Tibial artery (tissue), 4 donors: ENCODE measurements at regions not wholly inside any gene's neighbourhood (a gene's known extent, or its start where the extent isn't known, plus 50 kb on each side); places are given as distances from the start of the nearest gene placed in this dataset.
A peak's percentile ranks its signal among the peaks of the same experiment; 100 is the strongest.

Experiments
- DNase-seq, 2 donors: peaks; one replicate each; pipeline ENCODE4 v3.0.0-alpha.2; 2019
- H3K27ac ChIP-seq, 2 donors: fragments of 200-600 bp; sonication (generic) in 1 of 2; 1 replicate in 1 of 2; 2 replicates in 1 of 2; pipeline ENCODE4 v1.5.1; 2018 to 2019; ENCODE audit warnings: mild to moderate bottlenecking in 1 of 2
- H3K27me3 ChIP-seq, 2 donors: fragments of 200-600 bp; sonication (generic) in 1 of 2; one replicate each; pipeline versions ENCODE4 v1.5.1 to v1.6.0; 2016 to 2019
- H3K36me3 ChIP-seq, 3 donors: fragments of 200-600 bp; sonication (generic) in 2 of 3; one replicate each; pipeline ENCODE4 v1.5.1; 2016 to 2019; ENCODE audit warnings: mild to moderate bottlenecking in 2 of 3
- H3K4me1 ChIP-seq, 4 donors: fragments of 200-600 bp; sonication (generic) in 2 of 4; 1 replicate in 3 of 4; 2 replicates in 1 of 4; pipeline ENCODE4 v1.5.1; 2016 to 2019
- H3K4me3 ChIP-seq, 2 donors: fragments of 200-600 bp; sonication (generic) in 1 of 2; 1 replicate in 1 of 2; 2 replicates in 1 of 2; pipeline ENCODE4 v1.5.1; 2018 to 2019; ENCODE audit warnings: mild to moderate bottlenecking in 2 of 2
- H3K9me3 ChIP-seq, 3 donors: fragments of 200-600 bp; sonication (generic) in 1 of 3; one replicate each; pipeline ENCODE4 v1.5.1; 2016 to 2019
- intact Hi-C: fragments of 100-400 bp; cut with DNase I; formaldehyde crosslinking; loops from one replicate; pipeline ENCODE4 v1.15.0; 2023; ENCODE audit warnings: low total_unique reads
- TF ChIP-seq, protein P1 (sequence below), 2 experiments: fragments of 200-600 bp in 1 of 2; fragments of 450-650 bp in 1 of 2; IDR thresholded peaks; one replicate each; pipeline ENCODE4 v1.5.1; 2017 to 2019; ENCODE audit warnings: antibody characterized with exemption in 2 of 2, mild to moderate bottlenecking in 1 of 2, moderate library complexity in 1 of 2

GRCh38 chr9:96158909-96159575 lies 142.9 kb downstream of the HSD17B3 start:
- Histone ChIP-seq H3K4me3 (no peak overlapping the region), H3K4me1 (peaks cover 0 to 37% (median 5%) of the 10 kb centered on the region in 4 donors), H3K9me3 (peaks cover 0 to 8% (median 0%) of the 10 kb centered on the region in 3 donors), H3K27me3 (no peaks in the 10 kb centered on the region), H3K36me3 (no peaks in the 10 kb centered on the region), H3K27ac (no peak overlapping the region)
- intact Hi-C loops, result no loop called here
- TF ChIP-seq, protein P1, sequence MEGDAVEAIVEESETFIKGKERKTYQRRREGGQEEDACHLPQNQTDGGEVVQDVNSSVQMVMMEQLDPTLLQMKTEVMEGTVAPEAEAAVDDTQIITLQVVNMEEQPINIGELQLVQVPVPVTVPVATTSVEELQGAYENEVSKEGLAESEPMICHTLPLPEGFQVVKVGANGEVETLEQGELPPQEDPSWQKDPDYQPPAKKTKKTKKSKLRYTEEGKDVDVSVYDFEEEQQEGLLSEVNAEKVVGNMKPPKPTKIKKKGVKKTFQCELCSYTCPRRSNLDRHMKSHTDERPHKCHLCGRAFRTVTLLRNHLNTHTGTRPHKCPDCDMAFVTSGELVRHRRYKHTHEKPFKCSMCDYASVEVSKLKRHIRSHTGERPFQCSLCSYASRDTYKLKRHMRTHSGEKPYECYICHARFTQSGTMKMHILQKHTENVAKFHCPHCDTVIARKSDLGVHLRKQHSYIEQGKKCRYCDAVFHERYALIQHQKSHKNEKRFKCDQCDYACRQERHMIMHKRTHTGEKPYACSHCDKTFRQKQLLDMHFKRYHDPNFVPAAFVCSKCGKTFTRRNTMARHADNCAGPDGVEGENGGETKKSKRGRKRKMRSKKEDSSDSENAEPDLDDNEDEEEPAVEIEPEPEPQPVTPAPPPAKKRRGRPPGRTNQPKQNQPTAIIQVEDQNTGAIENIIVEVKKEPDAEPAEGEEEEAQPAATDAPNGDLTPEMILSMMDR (IDR thresholded peaks at IDR 0.05), result no peak
- no peak for DNase-seq

DNA sequence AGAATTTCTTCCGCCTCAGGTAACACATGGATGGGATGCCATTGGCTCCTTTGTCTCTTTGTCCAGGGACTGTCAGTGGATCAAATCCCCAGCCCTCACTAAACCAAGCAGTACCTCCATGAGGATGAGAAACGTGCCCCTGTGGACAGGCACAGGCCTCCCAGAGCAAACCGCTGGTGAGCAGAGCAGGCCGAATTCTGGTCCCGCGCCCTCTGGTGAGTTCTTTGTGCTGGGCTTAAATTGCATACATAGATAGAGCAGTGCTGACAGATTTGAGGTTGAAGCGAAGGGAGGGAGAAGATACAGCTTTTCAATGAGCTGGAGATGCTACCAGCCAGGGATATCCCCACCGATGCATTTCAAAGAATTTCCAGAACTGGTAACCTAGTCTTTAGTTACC lies 143.8 kb downstream of the HSD17B3 start:
- Histone ChIP-seq H3K27ac (no peak overlapping the region), H3K36me3 (no peaks in the 10 kb centered on the region), H3K9me3 (peaks cover 0 to 8% (median 0%) of the 10 kb centered on the region in 3 donors), H3K27me3 (no peaks in the 10 kb centered on the region), H3K4me3 (no peak overlapping the region), H3K4me1 (peaks cover 0 to 37% (median 5%) of the 10 kb centered on the region in 4 donors)
- no peak for DNase-seq
- intact Hi-C loops, result no loop called here
- TF ChIP-seq, protein P1 (IDR thresholded peaks at IDR 0.05), result no peak

- intact Hi-C loops, result no loop called here
- TF ChIP-seq, protein P1 (IDR thresholded peaks at IDR 0.05), result no peak
- H3K4me1 ChIP-seq, result peaks cover 0 to 37% (median 5%) of the 10 kb centered on the region in 4 donors
- no peaks in the 10 kb centered on the region for H3K27me3 ChIP-seq
- H3K9me3 ChIP-seq, result peaks cover 0 to 8% (median 0%) of the 10 kb centered on the region in 3 donors
- H3K4me3 ChIP-seq, result no peak overlapping the region
- H3K36me3 ChIP-seq, result no peaks in the 10 kb centered on the region
- no peak overlapping the region for H3K27ac ChIP-seq
- DNase-seq, result no peak
Observed at GRCh38 chr9:96157675-96158074, 144.3 kb downstream of the HSD17B3 start.

- H3K36me3 ChIP-seq, result no peaks in the 10 kb centered on the region
- TF ChIP-seq, protein P1 (IDR thresholded peaks at IDR 0.05), result no peak
- peaks cover 0 to 6% (median 0%) of the 10 kb centered on the region in 3 donors for H3K9me3 ChIP-seq
- H3K4me3 ChIP-seq, result no peak overlapping the region
- H3K4me1 ChIP-seq, result peaks cover 0 to 37% (median 5%) of the 10 kb centered on the region in 4 donors
- intact Hi-C loops, result no loop called here
- peak overlapping the region; percentile 34 to 35 for H3K27ac ChIP-seq
- no peaks in the 10 kb centered on the region for H3K27me3 ChIP-seq
- peak in 1 of 2 donors; percentile 57 for DNase-seq
Observed at GRCh38 chr9:96156171-96156974, 145.6 kb downstream of the HSD17B3 start.

DNA sequence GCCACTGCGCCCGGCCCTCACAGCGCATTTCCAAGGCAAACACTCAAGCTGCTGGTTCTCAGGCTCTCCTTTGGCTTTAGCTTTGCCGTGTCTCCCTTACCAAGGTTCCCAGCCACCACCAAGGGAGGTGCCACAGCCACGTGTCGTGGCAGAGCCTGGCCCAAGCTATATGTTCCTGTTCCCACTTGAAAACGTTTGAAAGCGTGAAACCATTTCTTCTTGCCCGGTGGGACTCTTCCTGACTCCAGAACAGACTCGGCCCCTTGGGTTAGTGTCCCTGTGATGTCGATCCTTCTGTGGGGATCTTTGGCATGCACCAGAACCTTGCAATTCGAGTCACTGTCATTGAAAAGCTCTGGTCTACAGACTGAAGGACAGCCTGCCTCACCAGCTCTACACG lies 147.9 kb downstream of the HSD17B3 start:
- Histone ChIP-seq H3K27ac (no peak overlapping the region), H3K36me3 (no peaks in the 10 kb centered on the region), H3K27me3 (no peaks in the 10 kb centered on the region), H3K9me3 (no peaks in the 10 kb centered on the region), H3K4me3 (no peak overlapping the region), H3K4me1 (peaks cover 0 to 38% (median 8%) of the 10 kb centered on the region in 4 donors)
- intact Hi-C loops, result no loop called here
- TF ChIP-seq, protein P1 (IDR thresholded peaks at IDR 0.05), result no peak
- no peak for DNase-seq
